GM23248 (cell line): ENCODE measurements at regions not wholly inside any gene's neighbourhood (a gene's known extent, or its start where the extent isn't known, plus 50 kb on each side); places are given as distances from the start of the nearest gene placed in this dataset.

Source experiments
- DNase-seq: peaks from one replicate; pipeline ENCODE4 v3.0.0-alpha.2; 2015
- H2AFZ ChIP-seq: fragments of 200-600 bp; sonication (generic); 2 replicates; pipeline ENCODE4 v1.6.1; 2016; ENCODE audit warnings: antibody characterized with exemption
- H3F3A ChIP-seq: fragments of 200-600 bp; sonication (generic); 2 replicates; pipeline ENCODE4 v1.6.1; 2016; ENCODE audit warnings: mild to moderate bottlenecking, antibody characterized with exemption, mixed run types; ENCODE audit not compliant: insufficient read depth
- H3K27ac ChIP-seq: fragments of 200-600 bp; sonication (generic); 2 replicates; pipeline ENCODE4 v1.5.1; 2016; ENCODE audit warnings: mild to moderate bottlenecking
- H3K27me3 ChIP-seq: fragments of 200-600 bp; sonication (generic); replicated peaks from 2 replicates; pipeline ENCODE4 v1.6.1; 2016; ENCODE audit warnings: mild to moderate bottlenecking; ENCODE audit not compliant: insufficient read depth
- H3K36me3 ChIP-seq: fragments of 200-600 bp; sonication (generic); 2 replicates; pipeline ENCODE4 v1.6.1; 2016; ENCODE audit warnings: low read depth, mild to moderate bottlenecking
- H3K4me1 ChIP-seq: fragments of 200-600 bp; sonication (generic); 2 replicates; pipeline ENCODE4 v1.6.1; 2016; ENCODE audit warnings: mild to moderate bottlenecking; ENCODE audit not compliant: insufficient read depth
- H3K4me2 ChIP-seq: fragments of 200-600 bp; sonication (generic); one replicate; pipeline ENCODE4 v1.6.1; 2016; ENCODE audit warnings: mild to moderate bottlenecking; ENCODE audit not compliant: unreplicated experiment
- H3K4me3 ChIP-seq: fragments of 200-600 bp; sonication (generic); 2 replicates; pipeline ENCODE4 v1.5.1; 2016; ENCODE audit warnings: mild to moderate bottlenecking
- H3K79me2 ChIP-seq: fragments of 200-600 bp; sonication (generic); 2 replicates; pipeline ENCODE4 v1.6.1; 2016; ENCODE audit warnings: mild to moderate bottlenecking; ENCODE audit not compliant: insufficient read depth
- H3K9ac ChIP-seq: fragments of 200-600 bp; sonication (generic); 2 replicates; pipeline ENCODE4 v1.6.1; 2016; ENCODE audit warnings: mild to moderate bottlenecking
- H3K9me2 ChIP-seq: fragments of 200-600 bp; sonication (generic); 2 replicates; pipeline ENCODE4 v1.6.1; 2016; ENCODE audit warnings: mixed run types, mild to moderate bottlenecking, moderate library complexity; ENCODE audit not compliant: insufficient read depth
- H3K9me3 ChIP-seq: fragments of 200-600 bp; sonication (generic); one replicate; pipeline ENCODE4 v1.6.1; 2017; ENCODE audit warnings: low read depth
- H4K20me1 ChIP-seq: fragments of 200-600 bp; sonication (generic); 2 replicates; pipeline ENCODE4 v1.6.0; 2016; ENCODE audit not compliant: insufficient read depth
- EZH2 ChIP-seq: fragments of 200-600 bp; sonication (generic); IDR thresholded peaks from 2 replicates; pipeline ENCODE4 v1.6.1; 2018; ENCODE audit warnings: antibody characterized with exemption, mild to moderate bottlenecking; ENCODE audit not compliant: insufficient read depth, poor library complexity, severe bottlenecking
- EZH2phosphoT487 ChIP-seq: fragments of 200-600 bp; sonication (generic); IDR thresholded peaks from 2 replicates; pipeline ENCODE4 v1.6.1; 2018; ENCODE audit warnings: antibody characterized with exemption, moderate library complexity, mild to moderate bottlenecking, low read depth; ENCODE audit not compliant: insufficient read depth
- WGBS, 2 experiments: methylation state at CpG; one replicate each; pipeline ENCODE4 v1.1.6; 2015 to 2017; ENCODE audit warnings: low lambda C conversion rate in 2 of 2, low coverage in 1 of 2; ENCODE audit errors: missing lambda C conversion rate in 2 of 2; 5-methylcytosine and 5-hydroxymethylcytosine counted together
- in situ Hi-C: fragments of 300-500 bp; cut with MboI; formaldehyde crosslinking; loops from 2 replicates; pipeline ENCODE4 v1.15.0; 2020

DNA sequence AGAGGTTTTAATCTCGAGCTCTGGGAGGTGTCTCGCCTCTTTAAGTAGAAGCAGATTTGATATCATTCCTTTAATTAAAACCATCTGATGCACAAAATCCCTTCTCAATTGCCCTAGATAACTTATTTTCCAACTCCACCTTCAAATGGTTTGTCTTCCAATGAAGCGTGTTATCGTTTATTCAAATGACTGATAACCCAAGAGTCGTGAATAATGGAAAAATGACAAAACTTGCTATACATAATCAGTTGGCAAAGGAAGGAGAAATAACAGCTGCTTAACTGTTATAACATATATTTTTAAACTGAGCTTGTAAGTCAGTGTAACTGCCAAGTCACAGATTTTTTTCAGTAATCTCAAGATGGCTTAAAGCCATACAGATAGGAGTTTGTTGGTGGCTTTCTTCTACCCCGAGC lies 144.6 kb downstream of the QPCT start:
- peak overlapping the region; percentile 4 for H3K4me2 ChIP-seq
- DNase-seq: no peak

DNA sequence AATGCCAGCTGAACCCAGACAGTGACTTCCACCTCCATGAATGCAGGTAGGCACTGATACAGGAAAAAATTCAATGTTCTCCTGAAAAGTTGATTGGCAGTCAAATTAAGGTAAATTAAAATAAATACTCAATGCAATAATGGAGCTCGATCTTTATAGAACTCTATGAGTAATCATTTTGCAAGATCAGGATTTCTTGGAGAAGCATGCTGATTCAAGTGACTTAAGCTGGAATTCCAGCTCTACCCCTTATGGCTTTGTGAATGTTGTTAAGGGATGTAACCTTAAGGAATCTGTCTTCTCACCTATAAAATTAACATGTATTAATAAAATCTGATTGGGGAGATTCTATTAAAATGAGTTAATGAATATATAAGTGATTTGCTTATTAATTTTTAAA lies 145.1 kb downstream of the QPCT start:
- Histone ChIP-seq H3K9me3 (no peaks in the 10 kb centered on the region), H3K4me3 (no peak overlapping the region), H2AFZ (0 out of 2 replicates have a peak overlapping the region, but pooled peaks have one; percentile 28), H3F3A (no peaks in the 10 kb centered on the region), H3K36me3 (no peaks in the 10 kb centered on the region), H3K4me2 (peak overlapping the region; percentile 4), H3K79me2 (no peaks in the 10 kb centered on the region), H3K9me2 (no peaks in the 10 kb centered on the region), H3K9ac (no peak overlapping the region), H4K20me1 (no peaks in the 10 kb centered on the region), H3K27ac (no peak overlapping the region), H3K4me1 (peaks cover 9% of the 10 kb centered on the region), H3K27me3 (no peaks in the 10 kb centered on the region)
- DNase-seq: peak; percentile 36
- WGBS, 2 experiments: 4 to 16% methylated on average over 1 of the region's 1 CpG
- in situ Hi-C loops: no loop called here
- TF ChIP-seq EZH2 (no peak), EZH2phosphoT487 (no peak)

More for the DNA sequence above, 144.6 kb downstream of the QPCT start:
- no peaks in the 10 kb centered on the region for H3K36me3 ChIP-seq
- H2AFZ ChIP-seq: peak overlapping the region; percentile 28; the same call in 1 of the 2 replicates
- WGBS, 2 experiments: 22 to 35% methylated on average over 6 of the region's 6 CpGs
- no peak for TF ChIP-seq EZH2
- TF ChIP-seq EZH2phosphoT487: no peak
- in situ Hi-C loops: no loop called here
- H3K4me3 ChIP-seq: no peak overlapping the region
- no peak overlapping the region for H3K27ac ChIP-seq
- no peaks in the 10 kb centered on the region for H3K27me3 ChIP-seq
- no peak overlapping the region for H3K9ac ChIP-seq
- H3K79me2 ChIP-seq: no peaks in the 10 kb centered on the region
- no peaks in the 10 kb centered on the region for H3F3A ChIP-seq
- no peaks in the 10 kb centered on the region for H3K9me2 ChIP-seq
- H3K4me1 ChIP-seq: peaks cover 9% of the 10 kb centered on the region
- no peaks in the 10 kb centered on the region for H3K9me3 ChIP-seq
- no peaks in the 10 kb centered on the region for H4K20me1 ChIP-seq

DNA sequence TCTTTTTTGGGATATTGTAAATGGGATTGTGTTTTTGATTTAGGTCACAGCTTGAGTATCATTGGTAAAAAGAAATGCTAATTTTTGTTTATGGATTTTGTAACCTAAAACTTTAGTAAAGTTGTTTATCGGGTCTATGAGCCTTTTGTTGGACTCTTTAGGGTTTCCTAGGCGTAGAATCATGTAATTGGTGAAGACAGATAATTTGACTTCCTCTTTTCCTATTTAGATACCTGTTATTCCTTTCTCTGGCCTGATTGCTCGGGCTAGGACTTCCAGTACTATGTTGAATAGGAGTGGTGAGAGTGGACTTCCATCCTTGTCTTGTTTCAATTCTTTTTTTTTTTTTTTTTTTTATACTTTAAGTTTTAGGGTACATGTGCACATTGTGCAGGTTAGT lies 149.0 kb downstream of the QPCT start:
- no peak for DNase-seq
- WGBS, 2 experiments: 91 to 94% methylated on average over 3 of the region's 3 CpGs
- TF ChIP-seq EZH2: no peak

DNA sequence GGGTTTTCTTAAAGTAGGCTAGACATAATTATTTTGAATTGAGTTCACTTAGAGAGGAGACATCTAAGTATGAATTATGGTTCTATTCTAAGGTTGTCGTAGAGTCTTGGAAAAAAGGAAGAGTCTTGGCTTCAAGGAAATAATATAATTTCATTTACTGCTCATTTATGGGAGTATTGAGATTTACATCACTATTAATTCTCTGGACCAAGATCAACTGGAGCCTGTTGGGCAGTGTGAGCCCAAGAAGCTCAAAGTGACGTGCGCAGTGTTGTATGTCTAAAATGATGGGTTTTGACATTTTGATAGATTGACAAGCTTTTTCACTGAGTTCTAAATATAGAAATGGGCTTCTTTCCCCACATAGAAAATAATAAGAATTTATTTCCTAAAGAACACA lies 154.7 kb downstream of the QPCT start:
- H4K20me1 ChIP-seq: no peaks in the 10 kb centered on the region
- H3K27me3 ChIP-seq: no peaks in the 10 kb centered on the region
- TF ChIP-seq EZH2phosphoT487: no peak
- TF ChIP-seq EZH2: no peak
- no peaks in the 10 kb centered on the region for H3K36me3 ChIP-seq
- H3K4me1 ChIP-seq: peaks cover 12% of the 10 kb centered on the region
- 96 to 99% methylated on average over 3 of the region's 3 CpGs for WGBS, 2 experiments
- peaks cover 19% of the 10 kb centered on the region for H3F3A ChIP-seq
- H3K27ac ChIP-seq: no peak overlapping the region
- H3K9me3 ChIP-seq: no peaks in the 10 kb centered on the region
- H2AFZ ChIP-seq: no peak overlapping the region
- in situ Hi-C loops: no loop called here
- DNase-seq: no peak
- H3K79me2 ChIP-seq: no peaks in the 10 kb centered on the region
- H3K4me2 ChIP-seq: no peak overlapping the region
- H3K9ac ChIP-seq: no peak overlapping the region
- no peak overlapping the region for H3K4me3 ChIP-seq
- H3K9me2 ChIP-seq: no peaks in the 10 kb centered on the region

More for the DNA sequence above, 149.0 kb downstream of the QPCT start:
- H3K27ac ChIP-seq: no peak overlapping the region
- H3K9ac ChIP-seq: no peak overlapping the region
- H3K4me1 ChIP-seq: peaks cover 9% of the 10 kb centered on the region
- no peaks in the 10 kb centered on the region for H3K79me2 ChIP-seq
- no peaks in the 10 kb centered on the region for H3K27me3 ChIP-seq
- in situ Hi-C loops: no loop called here
- H3K9me2 ChIP-seq: no peaks in the 10 kb centered on the region
- H2AFZ ChIP-seq: no peak overlapping the region
- no peaks in the 10 kb centered on the region for H3F3A ChIP-seq
- no peaks in the 10 kb centered on the region for H4K20me1 ChIP-seq
- no peak overlapping the region for H3K4me3 ChIP-seq
- H3K9me3 ChIP-seq: no peaks in the 10 kb centered on the region
- H3K36me3 ChIP-seq: no peaks in the 10 kb centered on the region
- H3K4me2 ChIP-seq: no peak overlapping the region

DNA sequence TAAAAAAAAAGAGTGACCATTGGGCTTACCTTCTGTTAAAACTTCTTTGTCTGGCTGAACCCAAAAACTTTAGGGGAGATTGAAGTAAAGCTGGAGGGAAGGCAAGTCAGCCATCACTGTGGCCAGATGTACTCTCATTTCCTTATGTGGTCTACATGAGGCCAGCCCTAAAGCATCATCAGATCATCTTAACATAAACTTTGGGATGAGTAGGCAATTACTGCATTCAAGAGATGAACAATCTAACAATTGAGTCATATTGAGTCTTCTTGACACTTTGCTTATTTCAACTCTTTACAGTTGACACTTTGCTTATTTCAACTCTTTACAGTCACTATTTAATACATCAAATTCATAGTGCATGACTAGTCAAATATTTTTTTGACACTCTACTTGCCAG lies 155.6 kb downstream of the QPCT start:
- peak overlapping the region; percentile 17; the same call in 1 of the 2 replicates for H2AFZ ChIP-seq
- no peaks in the 10 kb centered on the region for H3K27me3 ChIP-seq
- peaks cover 12% of the 10 kb centered on the region for H3K4me1 ChIP-seq
- H3K9me2 ChIP-seq: no peaks in the 10 kb centered on the region
- H3F3A ChIP-seq: peaks cover 19% of the 10 kb centered on the region
- no peaks in the 10 kb centered on the region for H3K79me2 ChIP-seq
- no peak for TF ChIP-seq EZH2phosphoT487
- no peak for TF ChIP-seq EZH2
- no peak overlapping the region for H3K9ac ChIP-seq
- H3K36me3 ChIP-seq: no peaks in the 10 kb centered on the region
- no peak overlapping the region for H3K4me3 ChIP-seq
- peak overlapping the region; percentile 29 for H3K4me2 ChIP-seq
- DNase-seq: peak; percentile 81
- in situ Hi-C loops: no loop called here
- H4K20me1 ChIP-seq: no peaks in the 10 kb centered on the region
- H3K9me3 ChIP-seq: no peaks in the 10 kb centered on the region
- no peak overlapping the region for H3K27ac ChIP-seq
